Osteocyte (in vitro differentiated cells): ENCODE measurements at regions not wholly inside any gene's neighbourhood (a gene's known extent, or its start where the extent isn't known, plus 50 kb on each side); places are given as distances from the start of the nearest gene placed in this dataset.

Source experiments
- DNase-seq: peaks from one replicate; pipeline ENCODE4 v3.0.0; 2021; ENCODE audit warnings: mixed read lengths; ENCODE audit not compliant: unreplicated experiment; ENCODE audit errors: extremely low spot score
- H3K27ac Mint-ChIP-seq: one replicate; pipeline ENCODE4 v1.8.0; 2021; ENCODE audit warnings: mild to moderate bottlenecking, mixed read lengths; ENCODE audit not compliant: unreplicated experiment
- H3K27me3 Mint-ChIP-seq: one replicate; pipeline ENCODE4 v1.8.0; 2021; ENCODE audit warnings: mixed read lengths; ENCODE audit not compliant: unreplicated experiment
- H3K36me3 Mint-ChIP-seq: one replicate; pipeline ENCODE4 v1.8.0; 2021; ENCODE audit warnings: mixed read lengths; ENCODE audit not compliant: unreplicated experiment
- H3K4me1 Mint-ChIP-seq: one replicate; pipeline ENCODE4 v1.8.0; 2021; ENCODE audit warnings: mixed read lengths; ENCODE audit not compliant: unreplicated experiment
- H3K4me3 Mint-ChIP-seq: one replicate; pipeline ENCODE4 v1.8.0; 2021; ENCODE audit warnings: mild to moderate bottlenecking, moderate library complexity, mixed read lengths; ENCODE audit not compliant: unreplicated experiment
- H3K9me3 Mint-ChIP-seq: one replicate; pipeline ENCODE4 v1.8.0; 2021; ENCODE audit warnings: mixed read lengths; ENCODE audit not compliant: unreplicated experiment
- TF ChIP-seq, protein P1 (sequence below): fragments of 200-600 bp; sonication (generic); IDR thresholded peaks from 2 replicates; pipeline ENCODE4 v1.5.0; 2021; ENCODE audit warnings: antibody characterized with exemption, mild to moderate bottlenecking, moderate library complexity

DNA sequence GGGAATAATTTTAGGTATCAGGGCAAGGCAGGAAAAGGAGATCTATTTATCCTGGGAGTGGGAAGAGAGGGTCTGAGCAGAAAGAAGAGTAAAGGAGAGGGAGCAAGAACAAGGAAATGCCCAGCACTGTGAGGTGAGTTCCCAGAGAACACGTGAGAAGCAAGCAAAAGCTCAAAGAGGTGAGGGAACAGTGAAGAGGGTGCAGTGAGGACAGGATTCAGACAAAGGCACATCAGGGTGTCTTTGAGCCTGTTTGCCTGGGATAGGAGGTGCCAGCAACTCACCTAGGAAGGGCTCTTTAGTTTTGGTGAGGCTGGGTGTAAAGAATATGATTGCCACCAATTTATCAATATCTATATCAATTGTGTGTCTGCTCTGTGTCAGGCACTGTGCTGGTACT, 88.9 kb upstream of the NRXN3 start:
- no peaks in the 10 kb centered on the region for H3K27me3 Mint-ChIP-seq
- no peak overlapping the region for H3K27ac Mint-ChIP-seq
- TF ChIP-seq, protein P1, sequence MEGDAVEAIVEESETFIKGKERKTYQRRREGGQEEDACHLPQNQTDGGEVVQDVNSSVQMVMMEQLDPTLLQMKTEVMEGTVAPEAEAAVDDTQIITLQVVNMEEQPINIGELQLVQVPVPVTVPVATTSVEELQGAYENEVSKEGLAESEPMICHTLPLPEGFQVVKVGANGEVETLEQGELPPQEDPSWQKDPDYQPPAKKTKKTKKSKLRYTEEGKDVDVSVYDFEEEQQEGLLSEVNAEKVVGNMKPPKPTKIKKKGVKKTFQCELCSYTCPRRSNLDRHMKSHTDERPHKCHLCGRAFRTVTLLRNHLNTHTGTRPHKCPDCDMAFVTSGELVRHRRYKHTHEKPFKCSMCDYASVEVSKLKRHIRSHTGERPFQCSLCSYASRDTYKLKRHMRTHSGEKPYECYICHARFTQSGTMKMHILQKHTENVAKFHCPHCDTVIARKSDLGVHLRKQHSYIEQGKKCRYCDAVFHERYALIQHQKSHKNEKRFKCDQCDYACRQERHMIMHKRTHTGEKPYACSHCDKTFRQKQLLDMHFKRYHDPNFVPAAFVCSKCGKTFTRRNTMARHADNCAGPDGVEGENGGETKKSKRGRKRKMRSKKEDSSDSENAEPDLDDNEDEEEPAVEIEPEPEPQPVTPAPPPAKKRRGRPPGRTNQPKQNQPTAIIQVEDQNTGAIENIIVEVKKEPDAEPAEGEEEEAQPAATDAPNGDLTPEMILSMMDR: no peak
- no peak overlapping the region for H3K4me3 Mint-ChIP-seq
- no peak for DNase-seq
- H3K4me1 Mint-ChIP-seq: no peaks in the 10 kb centered on the region
- H3K9me3 Mint-ChIP-seq: no peaks in the 10 kb centered on the region
- H3K36me3 Mint-ChIP-seq: no peaks in the 10 kb centered on the region

GRCh38 chr14:78083837-78084236, 86.3 kb upstream of the NRXN3 start:
- no peaks in the 10 kb centered on the region for H3K36me3 Mint-ChIP-seq
- H3K4me1 Mint-ChIP-seq: no peaks in the 10 kb centered on the region
- no peak overlapping the region for H3K27ac Mint-ChIP-seq
- no peak overlapping the region for H3K4me3 Mint-ChIP-seq
- no peak for DNase-seq
- H3K9me3 Mint-ChIP-seq: no peaks in the 10 kb centered on the region
- TF ChIP-seq, protein P1: no peak
- no peaks in the 10 kb centered on the region for H3K27me3 Mint-ChIP-seq

- no peak overlapping the region for H3K4me3 Mint-ChIP-seq
- no peak overlapping the region for H3K27ac Mint-ChIP-seq
- no peaks in the 10 kb centered on the region for H3K27me3 Mint-ChIP-seq
- no peaks in the 10 kb centered on the region for H3K4me1 Mint-ChIP-seq
- H3K9me3 Mint-ChIP-seq: no peaks in the 10 kb centered on the region
- no peaks in the 10 kb centered on the region for H3K36me3 Mint-ChIP-seq
- TF ChIP-seq, protein P1: no peak
- no peak for DNase-seq
These were observed 83.8 kb upstream of the NRXN3 start for GRCh38 chr14:78086342-78086741.

DNA sequence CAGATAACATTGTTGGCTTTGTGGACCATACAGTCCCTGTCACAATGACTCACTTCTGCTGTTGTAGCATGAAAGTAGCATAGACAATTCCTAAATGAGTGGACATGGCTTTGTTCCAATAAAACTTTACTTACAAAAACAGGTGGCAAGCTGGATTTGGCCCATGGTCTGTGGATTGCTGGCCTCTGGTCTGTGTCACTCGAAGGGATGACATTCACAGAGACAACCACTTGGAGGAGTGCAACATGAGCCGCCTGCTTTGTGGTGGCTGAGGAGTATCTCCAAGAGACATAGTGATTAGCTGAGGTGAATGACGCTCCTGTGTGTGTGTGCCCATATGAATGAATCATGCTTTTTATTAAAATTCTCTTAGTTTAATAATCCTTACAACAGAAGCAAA, 81.3 kb upstream of the NRXN3 start:
- Mint-ChIP-seq H3K36me3 (no peaks in the 10 kb centered on the region), H3K27me3 (no peaks in the 10 kb centered on the region), H3K27ac (no peak overlapping the region)

DNA sequence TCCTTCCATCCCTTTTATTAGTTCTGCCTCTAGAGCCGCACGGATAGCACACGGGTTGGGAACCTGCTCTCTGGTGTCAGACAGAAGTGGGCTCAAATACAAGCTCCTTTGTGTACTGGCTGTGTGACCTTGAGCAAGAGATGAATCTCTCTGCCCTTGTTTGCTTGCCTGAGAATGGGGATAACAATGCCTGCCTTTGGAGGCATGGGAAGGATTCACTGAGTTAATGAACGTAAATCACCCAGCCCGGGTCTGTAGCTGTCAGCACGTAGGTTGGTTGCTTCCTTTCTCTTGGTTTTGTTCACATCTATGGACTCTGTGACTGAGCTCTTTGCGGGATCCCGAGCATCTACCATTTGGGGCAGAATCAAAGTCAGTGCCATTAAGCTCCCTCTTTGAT, 79.3 kb upstream of the NRXN3 start:
- Mint-ChIP-seq H3K4me3 (no peak overlapping the region), H3K4me1 (no peaks in the 10 kb centered on the region), H3K27ac (no peak overlapping the region), H3K9me3 (peaks cover 4% of the 10 kb centered on the region), H3K27me3 (no peaks in the 10 kb centered on the region), H3K36me3 (no peaks in the 10 kb centered on the region)
- DNase-seq: peak; percentile 25
- TF ChIP-seq, protein P1: no peak

More for the DNA sequence above, 81.3 kb upstream of the NRXN3 start:
- H3K4me1 Mint-ChIP-seq: no peaks in the 10 kb centered on the region
- no peak for DNase-seq
- no peaks in the 10 kb centered on the region for H3K9me3 Mint-ChIP-seq
- H3K4me3 Mint-ChIP-seq: no peak overlapping the region
- TF ChIP-seq, protein P1: no peak
